DMS153 treated with DMSO at 0.1 percent for 48 hours (cell line): ENCODE measurements at regions not wholly inside any gene's neighbourhood (a gene's known extent, or its start where the extent isn't known, plus 50 kb on each side); places are given as distances from the start of the nearest gene placed in this dataset.
"Not testable (repeated sequence)": the region's sequence is repeated elsewhere in the genome, so short reads cannot be mapped to it uniquely, and the experiment has no call there.

Experiments used
- DNase-seq: peaks from one replicate; lab custom pipeline; 2025; ENCODE audit not compliant: unreplicated experiment; lab: John Stamatoyannopoulos, UW

- DNase-seq, result no peak
Observed at GRCh38 chr10:30765022-30765615, 135.6 kb upstream of the LYZL2 start.

DNA sequence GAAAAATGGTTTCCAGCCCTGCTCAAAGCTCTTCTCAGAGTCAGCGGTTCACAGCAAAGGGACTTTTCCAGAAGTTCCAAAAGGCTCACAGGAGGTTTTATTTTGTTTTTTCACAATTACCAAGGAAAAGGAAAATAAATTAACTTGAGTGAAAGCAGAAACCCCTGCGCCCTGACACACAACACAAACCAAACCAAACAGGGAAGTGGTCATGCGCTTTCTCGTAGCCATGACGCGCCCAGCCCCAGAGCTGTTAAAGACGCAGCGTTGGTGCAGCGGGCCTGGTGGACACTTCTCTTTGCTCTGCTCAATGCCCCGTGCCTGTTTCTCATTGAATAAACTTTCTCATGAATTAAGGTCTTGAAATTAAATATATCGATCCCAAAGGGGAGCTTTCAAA is 134.4 kb upstream of the LYZL2 start:
- no peak for DNase-seq

DNA sequence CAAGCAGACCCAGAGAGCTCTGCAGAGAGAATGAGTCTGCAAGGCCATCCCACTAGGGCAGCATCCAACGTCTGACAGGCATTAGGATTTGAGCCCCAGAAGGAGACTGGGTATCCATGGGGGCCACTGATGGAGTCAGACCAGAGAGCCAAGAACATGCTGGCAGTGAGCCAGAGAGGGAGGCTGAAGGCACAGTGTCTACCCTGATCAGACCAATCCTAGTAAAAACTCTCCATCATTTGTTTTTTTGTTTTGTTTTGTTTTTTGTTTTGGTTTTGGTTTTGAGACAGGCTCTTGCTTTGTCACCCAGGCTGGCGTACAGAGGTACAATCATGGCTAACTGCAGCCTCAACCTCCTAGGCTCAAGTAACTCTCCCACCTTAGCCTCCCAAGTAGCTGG is 133.1 kb upstream of the LYZL2 start:
- DNase-seq, result no peak

GRCh38 chr10:30759423-30759822 is 129.9 kb upstream of the LYZL2 start:
- DNase-seq, result no peak

- no peak for DNase-seq
Observed at GRCh38 chr10:30758338-30758737, 128.8 kb upstream of the LYZL2 start.

GRCh38 chr10:30756896-30757295 is 127.3 kb upstream of the LYZL2 start:
- no peak for DNase-seq

DNA sequence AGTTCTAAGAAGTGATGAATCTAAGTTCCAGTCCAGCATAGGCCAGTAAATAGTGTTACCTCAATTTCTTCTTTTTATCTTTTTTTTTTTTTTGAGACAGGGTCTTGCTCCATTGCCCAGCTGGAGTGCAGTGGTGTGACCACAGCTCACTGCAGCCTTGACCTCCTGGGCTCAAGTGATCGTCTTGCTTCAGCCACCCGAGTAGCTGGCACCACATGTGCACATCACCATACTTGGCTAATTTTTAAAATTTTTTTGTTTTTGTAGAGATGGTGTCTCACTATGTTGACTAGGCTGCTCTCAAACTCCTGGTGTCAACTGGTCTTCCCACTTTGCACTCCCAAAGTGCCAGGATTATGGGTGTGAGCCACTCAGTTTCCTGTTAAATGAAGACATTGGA is 126.6 kb upstream of the LYZL2 start:
- no peak for DNase-seq

DNA sequence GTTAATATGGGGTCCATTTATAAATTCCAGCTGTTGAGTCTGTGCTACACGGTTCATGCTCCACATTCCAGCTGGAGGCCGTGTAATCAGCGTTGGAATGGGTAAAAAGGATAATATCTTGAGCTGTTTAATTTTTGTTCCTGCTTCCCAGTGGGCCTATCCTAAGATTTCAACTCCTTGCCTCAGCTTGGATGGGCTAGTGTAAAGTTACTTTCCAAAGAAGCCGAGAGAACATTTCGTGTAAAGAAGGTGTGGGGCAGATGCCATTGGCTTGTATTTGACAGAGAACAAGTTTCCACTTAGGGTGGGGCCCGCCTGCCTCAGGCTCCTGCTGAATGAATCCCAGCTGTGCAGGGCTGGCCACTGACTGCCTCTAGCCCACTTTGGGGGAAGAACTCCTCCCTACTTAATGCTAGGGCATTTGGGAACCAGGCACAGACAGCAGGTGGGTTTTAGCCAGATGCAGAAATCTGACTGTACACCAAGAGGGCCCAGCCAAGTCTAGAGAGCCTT is 125.9 kb upstream of the LYZL2 start:
- no peak for DNase-seq

DNA sequence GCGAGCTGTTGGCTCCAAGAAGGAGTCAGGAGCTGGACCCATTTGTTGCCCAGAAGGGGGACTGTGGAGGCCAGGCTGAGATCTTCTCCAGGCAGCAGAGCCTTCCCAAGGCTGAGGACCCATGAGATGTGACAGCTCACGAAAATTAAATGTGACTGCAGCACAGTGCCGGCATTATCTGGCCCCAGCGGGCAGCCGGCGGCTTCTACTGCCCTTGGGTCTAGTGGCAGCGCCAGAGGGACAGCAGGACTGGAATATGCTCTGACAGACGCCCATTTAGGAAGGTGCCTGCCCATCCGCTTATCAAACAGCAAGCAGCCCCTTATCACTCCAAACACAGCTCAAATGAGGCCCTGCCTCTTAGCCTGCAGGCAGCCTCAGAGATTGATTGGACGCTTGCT is 122.9 kb upstream of the LYZL2 start:
- no peak for DNase-seq

GRCh38 chr10:30751678-30752331 is 122.3 kb upstream of the LYZL2 start:
- no peak for DNase-seq

GRCh38 chr10:30750971-30751677 is 121.6 kb upstream of the LYZL2 start:
- DNase-seq, result no peak

DNA sequence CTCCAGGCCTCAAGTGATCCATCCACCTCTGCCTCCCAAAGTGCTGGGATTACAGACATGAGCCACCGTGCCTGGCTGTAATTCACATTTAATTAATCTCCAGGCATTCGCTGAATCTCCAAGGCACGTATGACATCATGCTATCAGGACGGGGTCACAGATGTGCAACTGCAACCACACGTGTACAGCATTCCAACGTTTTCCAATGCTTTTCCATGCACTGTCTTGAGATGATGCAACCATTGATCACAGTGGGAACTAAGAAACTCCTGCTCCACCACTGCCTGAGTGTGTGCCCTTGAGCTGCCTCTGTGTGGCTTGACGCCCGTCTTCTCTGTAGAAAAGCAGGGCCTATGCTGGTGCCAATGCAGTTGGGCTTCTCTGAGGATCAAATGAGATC is 119.8 kb upstream of the LYZL2 start:
- DNase-seq, result no peak

- DNase-seq, result no peak
Observed at GRCh38 chr10:30748152-30748973, 118.8 kb upstream of the LYZL2 start.

DNA sequence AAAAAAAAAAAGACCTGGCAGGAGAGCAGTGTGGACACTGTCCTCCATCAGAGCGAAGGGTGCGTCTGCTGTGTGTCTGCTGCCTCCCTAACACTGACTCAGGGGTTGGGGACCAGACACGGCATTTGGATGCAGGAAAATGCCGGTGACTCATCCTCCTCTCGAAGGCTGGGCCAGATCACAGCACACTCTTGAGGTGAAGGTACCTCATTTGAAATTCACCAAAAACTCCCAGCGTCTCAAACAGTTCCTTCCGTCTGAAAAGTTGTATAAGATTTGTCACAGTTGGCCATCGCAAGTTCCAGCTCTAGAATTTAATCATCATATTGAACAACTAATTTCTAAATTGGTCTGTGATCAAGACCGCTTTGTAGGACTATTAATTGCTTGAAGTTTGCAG is 118.1 kb upstream of the LYZL2 start:
- DNase-seq, result no peak

DNA sequence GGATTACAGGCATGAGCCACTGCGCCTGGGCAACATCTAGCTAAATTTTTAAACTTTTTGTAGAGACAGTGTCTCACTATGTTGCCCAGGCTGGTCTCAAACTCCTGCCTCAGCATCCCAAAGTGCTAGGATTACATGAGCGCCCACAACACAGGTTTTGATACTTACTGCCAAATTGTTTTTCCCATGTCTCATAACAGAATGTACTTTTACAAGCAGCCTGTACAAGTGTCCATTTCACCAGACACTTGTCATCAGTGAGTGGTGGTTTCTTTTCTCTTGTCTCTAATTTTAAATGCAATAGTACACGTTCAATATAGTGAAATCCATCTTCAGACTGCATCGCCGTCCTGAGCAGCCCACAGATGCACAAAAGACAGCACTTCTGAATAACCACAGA is 116.4 kb upstream of the LYZL2 start:
- no peak for DNase-seq

- DNase-seq, result no peak
Observed at GRCh38 chr10:30744106-30744505, 114.6 kb upstream of the LYZL2 start.

- no peak for DNase-seq
Observed at GRCh38 chr10:30743586-30743985, 114.0 kb upstream of the LYZL2 start.

GRCh38 chr10:30742471-30742870 is 112.9 kb upstream of the LYZL2 start:
- no peak for DNase-seq

GRCh38 chr10:30740774-30741173 is 111.2 kb upstream of the LYZL2 start:
- DNase-seq, result not testable (repeated sequence)

GRCh38 chr10:30738416-30738815 is 108.9 kb upstream of the LYZL2 start:
- no peak for DNase-seq

DNA sequence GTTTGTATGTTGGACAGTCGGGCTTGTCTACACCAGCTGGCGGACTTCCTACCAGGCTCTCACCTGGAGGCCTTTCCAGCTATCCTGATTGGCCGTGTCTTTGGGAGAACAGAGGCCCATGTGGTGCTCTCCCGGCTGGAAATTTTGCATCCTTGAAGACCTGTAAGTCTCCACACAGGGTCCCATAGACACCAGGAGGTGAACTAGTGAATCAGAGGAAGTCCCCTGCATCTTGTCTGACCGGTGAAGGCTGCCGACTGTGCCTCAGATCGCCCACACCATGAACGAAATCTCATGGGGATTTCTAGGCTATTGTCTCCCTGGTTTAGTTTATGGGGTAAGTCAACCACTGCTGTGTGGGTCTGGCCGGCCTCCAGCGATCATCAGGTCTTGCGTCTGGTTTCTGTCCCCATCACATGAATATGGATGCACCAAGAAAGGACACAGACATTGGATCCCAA is 108.4 kb upstream of the LYZL2 start:
- DNase-seq, result no peak
